DOHH2 (cell line): ENCODE measurements at regions not wholly inside any gene's neighbourhood (a gene's known extent, or its start where the extent isn't known, plus 50 kb on each side); places are given as distances from the start of the nearest gene placed in this dataset.

Source experiments
- H3F3A ChIP-seq: fragments of 200-600 bp; sonication (generic), shearing (Covaris generic); 2 replicates; pipeline ENCODE4 v1.6.0; 2016; ENCODE audit warnings: antibody characterized with exemption, mild to moderate bottlenecking; ENCODE audit not compliant: control insufficient read depth, insufficient read depth
- H3K27ac ChIP-seq: fragments of 200-600 bp; sonication (generic); 2 replicates; pipeline ENCODE4 v1.5.1; 2014; ENCODE audit warnings: low read depth, mild to moderate bottlenecking, low read length, moderate library complexity
- H3K27me3 ChIP-seq: fragments of 200-600 bp; sonication (generic); 2 replicates; pipeline ENCODE4 v1.6.1; 2014; ENCODE audit warnings: mild to moderate bottlenecking, low read length, mixed read lengths; ENCODE audit not compliant: control insufficient read depth
- H3K36me3 ChIP-seq: fragments of 200-600 bp; sonication (generic); 2 replicates; pipeline ENCODE4 v1.6.1; 2014; ENCODE audit warnings: mild to moderate bottlenecking, low read length, moderate library complexity, mixed read lengths; ENCODE audit not compliant: control insufficient read depth
- H3K4me1 ChIP-seq: fragments of 200-600 bp; sonication (generic); 2 replicates; pipeline ENCODE4 v1.6.1; 2014; ENCODE audit warnings: mild to moderate bottlenecking, low read length, mixed read lengths; ENCODE audit not compliant: control insufficient read depth
- H3K4me2 ChIP-seq: fragments of 200-600 bp; sonication (generic); 2 replicates; pipeline ENCODE4 v1.6.0; 2014; ENCODE audit warnings: mild to moderate bottlenecking, low read length, moderate library complexity
- H3K4me3 ChIP-seq: fragments of 200-600 bp; sonication (generic); 2 replicates; pipeline ENCODE4 v1.5.1; 2014; ENCODE audit warnings: mild to moderate bottlenecking, low read length, mixed read lengths
- H3K79me2 ChIP-seq: fragments of 200-600 bp; sonication (generic); 2 replicates; pipeline ENCODE4 v1.6.1; 2014; ENCODE audit warnings: mild to moderate bottlenecking, low read length, mixed read lengths; ENCODE audit not compliant: control insufficient read depth
- H3K9me2 ChIP-seq: fragments of 200-600 bp; sonication (generic); replicated peaks from 2 replicates; pipeline ENCODE4 v1.6.1; 2014; ENCODE audit warnings: mild to moderate bottlenecking, low read length, mixed read lengths; ENCODE audit not compliant: control insufficient read depth
- H3K9me3 ChIP-seq: fragments of 200-600 bp; sonication (generic); 2 replicates; pipeline ENCODE4 v1.6.1; 2014; ENCODE audit warnings: antibody characterized with exemption, low read length, mixed read lengths; ENCODE audit not compliant: control insufficient read depth, insufficient read depth
- H4K20me1 ChIP-seq: fragments of 200-600 bp; sonication (generic); 2 replicates; pipeline ENCODE4 v1.6.0; 2014; ENCODE audit warnings: low read depth, mild to moderate bottlenecking, antibody characterized with exemption, low read length, moderate library complexity; ENCODE audit not compliant: control insufficient read depth, insufficient read depth
- EZH2phosphoT487 ChIP-seq: fragments of 200-600 bp; sonication (generic); IDR thresholded peaks from 2 replicates; pipeline ENCODE4 v1.6.1; 2017; ENCODE audit warnings: borderline replicate concordance, mild to moderate bottlenecking, antibody characterized with exemption, low read length, moderate library complexity, mixed read lengths
- TF ChIP-seq, protein P1 (sequence below): fragments of 200-600 bp; sonication (generic); IDR thresholded peaks from one replicate; pipeline ENCODE4 v1.5.1; 2014; ENCODE audit warnings: antibody characterized with exemption, mild to moderate bottlenecking, low read depth, low read length; ENCODE audit not compliant: poor library complexity, severe bottlenecking

DNA sequence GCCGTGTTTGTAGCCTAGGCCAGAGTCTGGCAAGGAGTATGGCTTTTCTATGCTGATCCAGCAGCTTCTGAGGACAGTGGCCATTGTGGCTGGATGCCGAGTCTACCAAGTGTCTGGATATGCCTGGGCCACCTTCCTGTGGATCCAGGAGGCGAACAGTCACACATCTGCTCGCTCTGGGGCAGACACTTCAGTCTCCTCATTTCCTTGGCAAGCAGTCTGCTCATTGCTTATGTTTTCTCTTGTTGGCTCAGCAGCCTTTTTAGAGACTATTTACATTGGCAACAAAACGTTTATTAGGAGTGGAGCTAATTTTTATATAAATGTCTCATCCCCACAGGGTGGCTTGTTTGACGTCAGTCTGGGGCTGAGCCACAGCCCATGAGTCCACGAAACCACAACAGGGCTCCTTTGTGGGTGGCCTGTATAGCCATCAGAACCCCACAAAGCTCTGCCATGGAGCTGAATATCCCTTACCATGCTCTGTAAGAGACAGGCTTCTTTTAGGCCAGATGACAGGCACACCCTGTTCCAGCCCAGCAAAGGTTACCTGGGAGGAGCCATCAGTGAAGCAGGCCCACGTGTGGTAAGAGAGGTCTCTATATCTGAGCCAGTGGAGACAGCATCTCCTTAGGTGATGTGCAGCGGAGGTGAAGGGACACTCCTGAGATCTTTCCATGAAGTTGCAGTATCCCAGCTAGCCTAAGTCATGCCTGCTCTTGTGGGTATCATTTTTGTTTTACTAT lies 221.7 kb downstream of the DIRAS2 start:
- Histone ChIP-seq H3K27ac (no peak overlapping the region), H3K4me3 (no peak overlapping the region), H3K79me2 (no peaks in the 10 kb centered on the region), H3K4me2 (no peak overlapping the region), H3K4me1 (no peaks in the 10 kb centered on the region), H3K36me3 (no peaks in the 10 kb centered on the region), H3K27me3 (peaks cover 5% of the 10 kb centered on the region; the same call in 1 of the 2 replicates), H4K20me1 (no peaks in the 10 kb centered on the region), H3K9me2 (no peaks in the 10 kb centered on the region), H3K9me3 (no peaks in the 10 kb centered on the region), H3F3A (no peaks in the 10 kb centered on the region)
- TF ChIP-seq, protein P1, sequence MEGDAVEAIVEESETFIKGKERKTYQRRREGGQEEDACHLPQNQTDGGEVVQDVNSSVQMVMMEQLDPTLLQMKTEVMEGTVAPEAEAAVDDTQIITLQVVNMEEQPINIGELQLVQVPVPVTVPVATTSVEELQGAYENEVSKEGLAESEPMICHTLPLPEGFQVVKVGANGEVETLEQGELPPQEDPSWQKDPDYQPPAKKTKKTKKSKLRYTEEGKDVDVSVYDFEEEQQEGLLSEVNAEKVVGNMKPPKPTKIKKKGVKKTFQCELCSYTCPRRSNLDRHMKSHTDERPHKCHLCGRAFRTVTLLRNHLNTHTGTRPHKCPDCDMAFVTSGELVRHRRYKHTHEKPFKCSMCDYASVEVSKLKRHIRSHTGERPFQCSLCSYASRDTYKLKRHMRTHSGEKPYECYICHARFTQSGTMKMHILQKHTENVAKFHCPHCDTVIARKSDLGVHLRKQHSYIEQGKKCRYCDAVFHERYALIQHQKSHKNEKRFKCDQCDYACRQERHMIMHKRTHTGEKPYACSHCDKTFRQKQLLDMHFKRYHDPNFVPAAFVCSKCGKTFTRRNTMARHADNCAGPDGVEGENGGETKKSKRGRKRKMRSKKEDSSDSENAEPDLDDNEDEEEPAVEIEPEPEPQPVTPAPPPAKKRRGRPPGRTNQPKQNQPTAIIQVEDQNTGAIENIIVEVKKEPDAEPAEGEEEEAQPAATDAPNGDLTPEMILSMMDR, result no peak
- no peak for TF ChIP-seq EZH2phosphoT487

DNA sequence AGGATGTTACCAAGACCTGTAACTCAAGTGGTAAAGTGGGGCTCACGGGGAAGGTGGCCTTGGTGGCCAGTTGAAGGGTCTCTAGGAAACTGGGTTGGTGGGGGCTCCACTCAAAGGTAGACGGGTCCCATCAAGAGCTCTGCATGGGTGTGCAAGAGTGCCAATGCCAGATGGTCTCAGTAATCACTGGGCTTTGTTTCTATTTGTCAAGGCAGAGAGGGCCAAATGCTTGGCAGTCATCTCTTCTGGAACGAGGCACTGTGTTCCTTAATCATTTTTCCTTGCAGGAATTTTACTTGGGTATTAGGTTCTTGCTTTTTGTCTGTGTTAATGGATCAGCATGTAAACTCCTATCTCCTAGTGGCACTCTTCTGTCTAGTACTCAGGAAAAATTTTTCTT lies 220.8 kb downstream of the DIRAS2 start:
- H3K9me2 ChIP-seq, result no peaks in the 10 kb centered on the region
- no peak for TF ChIP-seq EZH2phosphoT487
- TF ChIP-seq, protein P1, result no peak
- H3K4me3 ChIP-seq, result no peak overlapping the region
- no peaks in the 10 kb centered on the region for H3F3A ChIP-seq
- H3K79me2 ChIP-seq, result no peaks in the 10 kb centered on the region
- H3K36me3 ChIP-seq, result no peaks in the 10 kb centered on the region
- peaks cover 5% of the 10 kb centered on the region; the same call in 1 of the 2 replicates for H3K27me3 ChIP-seq
- H3K9me3 ChIP-seq, result no peaks in the 10 kb centered on the region
- H4K20me1 ChIP-seq, result no peaks in the 10 kb centered on the region
- no peak overlapping the region for H3K27ac ChIP-seq
- H3K4me1 ChIP-seq, result no peaks in the 10 kb centered on the region
- no peak overlapping the region for H3K4me2 ChIP-seq

DNA sequence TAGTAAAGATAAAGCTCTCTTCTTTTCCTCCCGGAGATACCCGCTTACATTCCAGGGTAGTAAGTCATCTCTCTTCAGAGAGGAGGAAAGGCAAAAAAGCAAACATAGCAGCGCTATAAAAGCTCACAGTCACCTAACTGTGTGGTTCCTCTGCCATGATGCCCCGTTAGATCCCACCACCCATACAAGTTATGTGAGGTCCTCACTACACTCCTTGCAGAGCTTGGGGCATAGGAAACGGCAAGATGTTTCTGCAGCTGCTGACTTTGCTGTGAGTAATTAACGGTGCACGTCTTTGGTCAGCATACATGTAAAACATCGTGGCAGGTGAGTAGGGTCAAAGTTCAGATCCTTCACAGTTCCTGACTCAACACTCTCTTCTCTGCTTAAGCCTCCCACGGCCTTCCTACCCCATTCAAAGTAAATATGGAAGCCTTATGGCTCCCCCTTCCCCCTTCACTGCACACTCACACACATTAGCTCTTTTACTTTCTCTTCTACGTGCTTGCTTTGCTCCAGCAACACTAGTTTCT lies 218.9 kb downstream of the DIRAS2 start:
- Histone ChIP-seq H3K9me3 (no peaks in the 10 kb centered on the region), H3K4me1 (no peaks in the 10 kb centered on the region), H3K79me2 (no peaks in the 10 kb centered on the region), H4K20me1 (no peaks in the 10 kb centered on the region), H3F3A (no peaks in the 10 kb centered on the region), H3K36me3 (no peaks in the 10 kb centered on the region), H3K4me2 (no peak overlapping the region), H3K4me3 (no peak overlapping the region), H3K27ac (no peak overlapping the region), H3K9me2 (no peaks in the 10 kb centered on the region), H3K27me3 (peaks cover 5% of the 10 kb centered on the region; the same call in 1 of the 2 replicates)
- TF ChIP-seq, protein P1, result no peak
- TF ChIP-seq EZH2phosphoT487, result no peak
